GM18858 (cell line): ENCODE measurements at regions not wholly inside any gene's neighbourhood (a gene's known extent, or its start where the extent isn't known, plus 50 kb on each side); places are given as distances from the start of the nearest gene placed in this dataset.
"Not testable (repeated sequence)": the region's sequence is repeated elsewhere in the genome, so short reads cannot be mapped to it uniquely, and the experiment has no call there.

ENCODE experiments used
- ATAC-seq: cut with Tn5 transposase; IDR thresholded peaks from one replicate; pipeline ENCODE4 v1.9.1; 2021; ENCODE audit not compliant: unreplicated experiment

- ATAC-seq: no peak
Measured at GRCh38 chr6:2324166-2324953, 79.0 kb upstream of the GMDS start.

GRCh38 chr6:2317498-2317897, 72.1 kb upstream of the GMDS start:
- not testable (repeated sequence) for ATAC-seq

GRCh38 chr6:2314641-2315040, 69.2 kb upstream of the GMDS start:
- no peak for ATAC-seq

- ATAC-seq: no peak
Measured at GRCh38 chr6:2310042-2310441, 64.6 kb upstream of the GMDS start.

- ATAC-seq: no peak
Measured at GRCh38 chr6:2309122-2309521, 63.7 kb upstream of the GMDS start.

GRCh38 chr6:2307799-2308198, 62.4 kb upstream of the GMDS start:
- ATAC-seq: no peak

- no peak for ATAC-seq
Measured at GRCh38 chr6:2305951-2306350, 60.5 kb upstream of the GMDS start.

- ATAC-seq: not testable (repeated sequence)
Measured at GRCh38 chr6:2302482-2302881, 57.1 kb upstream of the GMDS start.

- ATAC-seq: no peak
Measured at GRCh38 chr6:2296781-2297180, 51.4 kb upstream of the GMDS start.
